Panc1 (cell line): ENCODE measurements at regions not wholly inside any gene's neighbourhood (a gene's known extent, or its start where the extent isn't known, plus 50 kb on each side); places are given as distances from the start of the nearest gene placed in this dataset.

ENCODE experiments used
- ATAC-seq: fragments of 200-7000 bp; cut with Tn5 transposase; 2 replicates; pipeline ENCODE4 v1.9.1; 2020; ENCODE audit warnings: mild to moderate bottlenecking, moderate library complexity
- BruUV-seq: library from RNA; stranded (reverse); fragments of 400-500 nt; replicated peaks from 2 replicates; lab custom pipeline; 2021; lab: Mats Ljungman, UMichigan
- CTCF ChIA-PET: fragments of 300-600 bp; sonication (Branson Sonifier 250); formaldehyde crosslinking; loops from one replicate; lab custom pipeline; 2022; ENCODE audit warnings: antibody characterized with exemption; lab: Charles Lee
- POLR2A ChIA-PET: fragments of 300-600 bp; sonication (Branson Sonifier 250); formaldehyde crosslinking; loops from one replicate; lab custom pipeline; 2022; ENCODE audit warnings: antibody characterized with exemption; lab: Charles Lee
- DNase-seq: peaks from one replicate; pipeline ENCODE4 v3.0.0-alpha.2; 2010; ENCODE audit warnings: low read depth, low spot score
- H3K27ac ChIP-seq: 2 replicates; pipeline ENCODE4 v1.5.1; 2011; ENCODE audit warnings: mild to moderate bottlenecking, low read length, inconsistent platforms
- H3K27me3 ChIP-seq: fragments of 200-500 bp; sonication (Bioruptor generic); 2 replicates; pipeline ENCODE4 v1.6.0; 2014; ENCODE audit warnings: low read length, inconsistent platforms; ENCODE audit not compliant: control insufficient read depth, insufficient read depth
- H3K36me3 ChIP-seq: fragments of 200-500 bp; sonication (Bioruptor generic); 2 replicates; pipeline ENCODE4 v1.5.1; 2014; ENCODE audit warnings: inconsistent platforms, mild to moderate bottlenecking, low read length, moderate library complexity; ENCODE audit not compliant: control insufficient read depth, insufficient read depth
- H3K4me1 ChIP-seq: 2 replicates; pipeline ENCODE4 v1.5.1; 2011; ENCODE audit warnings: inconsistent platforms, mild to moderate bottlenecking, low read length, moderate library complexity; ENCODE audit not compliant: control insufficient read depth, insufficient read depth
- H3K4me3 ChIP-seq, 2 experiments: 2 replicates each; pipeline ENCODE4 v1.5.1; 2011 to 2012; ENCODE audit warnings: low read depth in 2 of 2, low read length in 2 of 2, mild to moderate bottlenecking in 2 of 2, inconsistent platforms in 1 of 2, moderate library complexity in 1 of 2
- H3K9me3 ChIP-seq: fragments of 200-500 bp; sonication (Bioruptor generic); 2 replicates; pipeline ENCODE4 v1.5.1; 2014; ENCODE audit warnings: low read depth, mild to moderate bottlenecking, inconsistent platforms, low read length, moderate library complexity; ENCODE audit not compliant: control insufficient read depth, insufficient read depth
- CTCF ChIP-seq: fragments of 450-650 bp; IDR thresholded peaks from 2 replicates; pipeline ENCODE4 v1.5.1; 2017; ENCODE audit warnings: mild to moderate bottlenecking
- POLR2AphosphoS5 ChIP-seq: IDR thresholded peaks from 2 replicates; pipeline ENCODE4 v1.6.1; 2012; ENCODE audit warnings: mild to moderate bottlenecking, low read depth, low read length, moderate library complexity
- REST ChIP-seq, 2 experiments: IDR thresholded peaks; 2 replicates each; pipeline ENCODE4 v1.6.1; 2011 to 2012; ENCODE audit warnings: low read depth in 2 of 2, control low read depth in 1 of 2, low read length in 1 of 2, mild to moderate bottlenecking in 1 of 2, moderate library complexity in 1 of 2; ENCODE audit not compliant: insufficient read depth in 1 of 2
- SIN3A ChIP-seq: IDR thresholded peaks from 2 replicates; pipeline ENCODE4 v1.6.1; 2012; ENCODE audit warnings: low read depth, mild to moderate bottlenecking, low read length, moderate library complexity, borderline replicate concordance; ENCODE audit not compliant: insufficient read depth
- TCF7L2 ChIP-seq: IDR thresholded peaks from 2 replicates; pipeline ENCODE4 v1.6.1; 2011; ENCODE audit warnings: mild to moderate bottlenecking, low read depth, low read length, inconsistent platforms
- in situ Hi-C: cut with HindIII; loops from 2 replicates; pipeline ENCODE4 v1.10.0; 2016; ENCODE audit warnings: low sequenced_read_pairs, low pct_unique_long_range_greater_than_20kb
- intact Hi-C: fragments of 100-400 bp; cut with micrococcal nuclease; formaldehyde crosslinking; loops from one replicate; pipeline ENCODE4 v1.10.0; 2022; ENCODE audit not compliant: unreplicated experiment

GRCh38 chr2:118374974-118375755 lies 286.9 kb downstream of the INSIG2 start:
- DNase-seq: no peak
- Histone ChIP-seq H3K27ac (no peak overlapping the region), H3K9me3 (no peaks in the 10 kb centered on the region), H3K27me3 (peaks cover 4% of the 10 kb centered on the region; the same call in 1 of the 2 replicates), H3K4me1 (no peaks in the 10 kb centered on the region), H3K36me3 (no peaks in the 10 kb centered on the region), H3K4me3 (no peak overlapping the region)
- no peak for ATAC-seq
- ChIA-PET CTCF (no interaction called here), POLR2A (no interaction called here)
- in situ Hi-C loops: no loop called here
- no peak for TF ChIP-seq TCF7L2
- no peak for TF ChIP-seq CTCF
- TF ChIP-seq POLR2AphosphoS5: no peak
- no peak for TF ChIP-seq SIN3A
- TF ChIP-seq REST (IDR thresholded peaks at IDR 0.05; ENCODE audit: insufficient read depth in 1 of 2, low read depth in 2 of 2, low read length in 1 of 2): no peak
- intact Hi-C loops: loop anchor here (5.0 kb wide), 1 partner anchor 482 kb away; no protein-coding TSS in a partner anchor
- BruUV-seq: no TSS peak

- no peak overlapping the region for H3K27ac ChIP-seq
- no peaks in the 10 kb centered on the region for H3K36me3 ChIP-seq
- DNase-seq: no peak
- no peaks in the 10 kb centered on the region for H3K9me3 ChIP-seq
- BruUV-seq: no TSS peak
- in situ Hi-C loops (no loop called here), intact Hi-C loops (loop anchor here (5.0 kb wide), 1 partner anchor 484 kb away; no protein-coding TSS in a partner anchor)
- no peak for ATAC-seq
- no peak for TF ChIP-seq CTCF
- no peak for TF ChIP-seq TCF7L2
- TF ChIP-seq POLR2AphosphoS5: no peak
- no peak for TF ChIP-seq SIN3A
- no peak for TF ChIP-seq REST (IDR thresholded peaks at IDR 0.05; ENCODE audit: insufficient read depth in 1 of 2, low read depth in 2 of 2, low read length in 1 of 2)
- CTCF ChIA-PET: interaction anchor here (0.7 kb wide), 1 partner anchor 64 kb away, joined by 9 read pairs; no protein-coding TSS in a partner anchor
- H3K4me1 ChIP-seq: no peaks in the 10 kb centered on the region
- POLR2A ChIA-PET: no interaction called here
- H3K27me3 ChIP-seq: peaks cover 4% of the 10 kb centered on the region; the same call in 1 of the 2 replicates
- no peak overlapping the region for H3K4me3 ChIP-seq
Measured at GRCh38 chr2:118372886-118373830, 284.9 kb downstream of the INSIG2 start.
